GM21447 (cell line): ENCODE measurements at regions not wholly inside any gene's neighbourhood (a gene's known extent, or its start where the extent isn't known, plus 50 kb on each side); places are given as distances from the start of the nearest gene placed in this dataset.

ENCODE experiments used
- ATAC-seq: cut with Tn5 transposase; IDR thresholded peaks from one replicate; pipeline ENCODE4 v1.9.1; 2021; ENCODE audit not compliant: unreplicated experiment

- ATAC-seq = no peak
These were observed 172.8 kb upstream of the EDNRA start for GRCh38 chr4:147307896-147308674.

- ATAC-seq = no peak
These were observed 171.5 kb upstream of the EDNRA start for GRCh38 chr4:147309434-147309833.

GRCh38 chr4:147310312-147310711 is 170.6 kb upstream of the EDNRA start:
- ATAC-seq = no peak

- no peak for ATAC-seq
These were observed 168.9 kb upstream of the EDNRA start for GRCh38 chr4:147311956-147312355.

DNA sequence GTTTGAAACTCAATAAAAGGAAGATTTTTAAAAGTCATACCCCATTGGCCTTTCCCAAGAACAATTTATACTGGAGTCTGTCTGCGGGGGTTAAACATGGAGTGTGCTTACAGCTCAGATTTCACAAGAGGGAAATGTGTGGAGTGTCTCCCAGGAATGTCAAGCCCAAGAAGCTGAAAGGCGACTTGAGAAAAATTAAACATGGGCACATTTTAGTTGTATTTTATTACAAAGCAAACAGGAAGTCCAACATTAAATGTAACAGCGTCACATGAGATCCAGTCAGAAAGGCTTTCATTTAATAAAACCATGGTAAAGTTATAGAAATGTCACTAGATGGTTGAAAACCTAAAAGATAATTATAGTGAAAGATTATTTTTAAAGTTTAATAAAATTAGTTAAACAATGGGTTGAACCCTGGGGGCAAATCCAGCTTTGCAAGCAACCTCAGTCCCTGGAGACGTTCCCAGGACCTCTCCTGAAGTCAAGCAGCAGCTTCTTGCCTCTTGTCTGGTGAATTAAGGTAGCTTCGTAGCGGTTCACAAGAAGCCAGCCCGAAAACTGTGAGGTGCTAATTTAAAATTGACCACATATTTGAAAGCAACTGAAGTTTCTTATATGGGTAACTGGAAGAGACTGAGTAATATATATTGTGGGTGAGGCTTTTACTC is 168.4 kb upstream of the EDNRA start:
- no peak for ATAC-seq

DNA sequence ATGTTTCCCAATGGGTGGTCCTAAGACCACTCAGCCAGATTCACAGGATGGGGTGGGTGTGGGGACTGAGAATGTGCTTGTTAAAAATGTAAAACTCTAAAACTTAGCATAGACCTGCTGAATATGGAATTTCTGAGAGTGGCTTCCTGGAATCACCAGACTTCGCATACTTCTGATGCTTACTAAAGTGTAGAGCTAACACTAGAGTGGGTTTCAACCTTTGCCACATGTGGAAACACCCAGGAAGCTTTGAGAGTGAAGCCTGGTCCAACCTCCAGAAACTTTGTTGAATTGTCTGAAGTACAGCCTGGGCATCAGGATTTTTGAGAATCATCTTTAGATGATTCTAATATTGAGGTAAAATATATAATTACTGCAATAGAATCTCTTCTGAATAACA is 167.8 kb upstream of the EDNRA start:
- no peak for ATAC-seq

GRCh38 chr4:147318586-147318985 is 162.3 kb upstream of the EDNRA start:
- no peak for ATAC-seq

- no peak for ATAC-seq
These were observed 155.3 kb upstream of the EDNRA start for GRCh38 chr4:147325571-147325981.

GRCh38 chr4:147326591-147326990 is 154.3 kb upstream of the EDNRA start:
- ATAC-seq = no peak

- no peak for ATAC-seq
These were observed 153.6 kb upstream of the EDNRA start for GRCh38 chr4:147327322-147327721.

GRCh38 chr4:147328189-147328588 is 152.7 kb upstream of the EDNRA start:
- ATAC-seq = no peak

GRCh38 chr4:147328756-147329446 is 152.0 kb upstream of the EDNRA start:
- ATAC-seq = no peak

- ATAC-seq = no peak
These were observed 148.8 kb upstream of the EDNRA start for GRCh38 chr4:147332091-147332490.

- ATAC-seq = no peak
These were observed 146.4 kb upstream of the EDNRA start for GRCh38 chr4:147334478-147334877.

GRCh38 chr4:147335183-147335582 is 145.7 kb upstream of the EDNRA start:
- no peak for ATAC-seq

GRCh38 chr4:147336252-147336651 is 144.6 kb upstream of the EDNRA start:
- no peak for ATAC-seq

DNA sequence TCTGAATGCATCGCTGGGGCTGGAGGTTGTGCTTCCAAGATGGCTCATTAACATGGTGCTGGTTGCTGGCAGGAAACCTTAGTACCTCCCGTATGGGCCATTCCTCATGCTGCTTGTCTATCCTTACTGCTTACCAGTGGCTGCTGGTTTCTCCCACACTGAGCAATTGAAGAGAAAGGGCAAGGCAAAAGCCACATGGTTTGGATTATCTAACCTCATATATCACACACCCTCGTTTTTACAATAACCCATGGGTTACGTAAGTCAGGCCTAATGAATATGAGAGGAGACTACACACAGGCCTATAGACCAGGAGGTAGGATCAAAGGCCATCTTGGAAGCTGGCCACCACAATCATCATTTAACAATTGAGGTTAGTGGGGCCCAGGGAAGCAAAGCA is 141.8 kb upstream of the EDNRA start:
- no peak for ATAC-seq

DNA sequence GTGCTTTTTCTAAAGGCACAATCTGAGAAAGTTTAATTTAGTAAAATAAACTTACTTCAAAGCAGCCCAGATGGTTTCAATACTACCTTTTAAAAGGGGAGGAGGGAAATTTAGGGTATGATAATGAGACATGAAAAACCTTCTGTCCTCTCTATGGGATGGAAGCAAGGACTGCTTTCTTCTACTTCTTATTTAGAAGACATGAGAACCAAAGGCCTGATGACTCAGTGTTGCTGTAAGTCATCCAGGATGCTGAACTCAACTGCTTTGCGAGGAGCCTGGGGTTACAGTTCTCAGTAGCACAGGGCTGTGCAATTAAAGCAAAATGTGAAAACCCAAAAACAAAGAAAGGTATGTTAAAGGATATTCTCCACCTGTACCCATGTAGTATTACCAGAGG is 140.8 kb upstream of the EDNRA start:
- no peak for ATAC-seq

DNA sequence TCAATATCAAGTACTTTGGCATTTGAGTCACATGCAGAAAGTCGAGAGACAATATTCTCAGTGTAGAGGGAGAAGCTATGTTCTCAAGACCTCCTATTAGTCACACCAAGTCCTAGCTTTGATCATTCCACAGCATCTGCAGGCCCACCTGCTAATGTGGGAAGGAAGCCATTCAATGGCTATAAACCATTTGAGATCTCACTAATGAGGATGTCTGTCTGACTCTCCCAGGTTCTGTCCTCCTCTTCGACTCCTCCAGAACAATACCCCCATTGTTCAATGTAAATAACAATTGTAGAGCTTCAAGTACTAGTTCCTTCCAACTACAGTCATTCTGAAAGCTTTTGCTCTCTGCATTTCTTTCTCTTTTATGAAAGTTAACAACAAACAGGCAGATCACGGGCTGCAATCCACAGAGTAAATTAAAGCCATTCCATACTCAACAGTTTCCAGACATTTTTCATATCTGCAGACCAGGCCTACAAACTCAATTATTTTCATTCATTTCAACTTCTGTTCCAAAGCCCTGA is 140.2 kb upstream of the EDNRA start:
- ATAC-seq = no peak

DNA sequence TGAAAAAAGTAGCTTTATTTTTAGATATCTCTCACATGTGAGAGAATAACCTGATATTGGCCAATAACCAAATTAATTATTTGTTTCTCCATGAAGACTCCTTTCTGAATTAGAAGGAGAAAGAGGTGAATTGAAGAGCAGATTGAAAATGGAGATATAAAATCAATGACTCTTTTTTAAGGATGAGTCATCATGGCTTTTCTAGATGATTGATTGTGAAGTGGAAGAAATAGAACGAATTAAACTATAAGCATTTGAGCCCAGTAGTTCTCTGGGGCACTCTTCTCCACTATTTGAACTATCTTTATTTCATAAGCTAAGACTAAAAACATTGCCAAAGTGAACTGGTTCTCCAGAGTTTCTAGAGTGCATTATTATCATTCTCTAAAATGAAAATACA is 137.2 kb upstream of the EDNRA start:
- ATAC-seq = no peak

DNA sequence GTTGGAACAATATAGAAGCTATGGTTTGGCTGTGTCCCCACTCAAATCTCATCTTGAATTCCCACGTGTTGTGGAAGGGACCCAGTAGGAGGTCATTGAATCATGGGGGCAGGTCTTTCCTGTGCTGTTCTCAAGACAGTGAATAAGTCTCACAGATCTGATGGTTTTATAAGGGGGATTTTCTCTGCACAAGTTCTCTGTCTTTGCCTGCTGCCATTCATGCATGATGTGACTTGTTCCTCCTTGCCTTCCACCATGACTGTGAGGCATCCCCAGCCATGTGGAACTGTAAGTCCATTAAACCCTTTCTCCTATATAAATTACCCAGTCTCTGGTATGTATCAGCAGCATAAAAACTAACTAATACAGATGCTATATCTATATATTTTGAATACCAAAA is 135.2 kb upstream of the EDNRA start:
- no peak for ATAC-seq

GRCh38 chr4:147347217-147347616 is 133.7 kb upstream of the EDNRA start:
- ATAC-seq = no peak
